Progenitor cell of endocrine pancreas (in vitro differentiated cells): ENCODE measurements at regions not wholly inside any gene's neighbourhood (a gene's known extent, or its start where the extent isn't known, plus 50 kb on each side); places are given as distances from the start of the nearest gene placed in this dataset.

Experiments used
- DNase-seq: peaks from one replicate; pipeline ENCODE4 v3.0.0; 2021; ENCODE audit warnings: low spot score; ENCODE audit not compliant: unreplicated experiment
- H3K27ac Mint-ChIP-seq: 2 replicates; pipeline ENCODE4 v1.8.0; 2021; ENCODE audit warnings: mild to moderate bottlenecking, moderate library complexity, mixed read lengths
- H3K27me3 Mint-ChIP-seq: 2 replicates; pipeline ENCODE4 v1.8.0; 2021; ENCODE audit warnings: mixed read lengths
- H3K36me3 Mint-ChIP-seq: 2 replicates; pipeline ENCODE4 v1.8.0; 2022; ENCODE audit warnings: mixed read lengths; ENCODE audit not compliant: insufficient read depth
- H3K4me1 Mint-ChIP-seq: 2 replicates; pipeline ENCODE4 v1.8.0; 2021; ENCODE audit warnings: low read depth, mixed read lengths
- H3K4me3 Mint-ChIP-seq: 2 replicates; pipeline ENCODE4 v1.8.0; 2021; ENCODE audit warnings: low read depth, mild to moderate bottlenecking, moderate library complexity, mixed read lengths
- H3K9me3 Mint-ChIP-seq: 2 replicates; pipeline ENCODE4 v1.8.0; 2021; ENCODE audit warnings: low read depth, mixed read lengths
- CTCF ChIP-seq: fragments of 200-600 bp; sonication (generic); IDR thresholded peaks from one replicate; pipeline ENCODE4 v1.5.0; 2021; ENCODE audit warnings: antibody characterized with exemption, mild to moderate bottlenecking; ENCODE audit not compliant: unreplicated experiment

GRCh38 chr2:19226386-19226785 lies 132.0 kb downstream of the OSR1 start:
- H3K36me3 Mint-ChIP-seq = no peaks in the 10 kb centered on the region
- peaks cover 14% of the 10 kb centered on the region for H3K4me1 Mint-ChIP-seq
- no peaks in the 10 kb centered on the region for H3K27me3 Mint-ChIP-seq
- H3K9me3 Mint-ChIP-seq = no peaks in the 10 kb centered on the region
- DNase-seq = no peak
- H3K27ac Mint-ChIP-seq = no peak overlapping the region
- no peak for TF ChIP-seq CTCF
- no peak overlapping the region for H3K4me3 Mint-ChIP-seq

GRCh38 chr2:19225931-19226330 lies 132.5 kb downstream of the OSR1 start:
- DNase-seq = no peak
- Mint-ChIP-seq H3K27ac (no peak overlapping the region), H3K9me3 (no peaks in the 10 kb centered on the region)

GRCh38 chr2:19225126-19225525 lies 133.3 kb downstream of the OSR1 start:
- no peaks in the 10 kb centered on the region for H3K27me3 Mint-ChIP-seq
- no peak for TF ChIP-seq CTCF
- H3K4me3 Mint-ChIP-seq = no peak overlapping the region
- H3K27ac Mint-ChIP-seq = no peak overlapping the region
- DNase-seq = no peak
- no peaks in the 10 kb centered on the region for H3K9me3 Mint-ChIP-seq
- H3K36me3 Mint-ChIP-seq = no peaks in the 10 kb centered on the region
- H3K4me1 Mint-ChIP-seq = peaks cover 14% of the 10 kb centered on the region

More at GRCh38 chr2:19225931-19226330, 132.5 kb downstream of the OSR1 start:
- no peak for TF ChIP-seq CTCF
- Mint-ChIP-seq H3K4me3 (no peak overlapping the region), H3K36me3 (no peaks in the 10 kb centered on the region), H3K27me3 (no peaks in the 10 kb centered on the region), H3K4me1 (peaks cover 14% of the 10 kb centered on the region)

- Mint-ChIP-seq H3K27me3 (no peaks in the 10 kb centered on the region), H3K4me3 (no peak overlapping the region), H3K27ac (no peak overlapping the region), H3K9me3 (no peaks in the 10 kb centered on the region), H3K36me3 (no peaks in the 10 kb centered on the region), H3K4me1 (peaks cover 14% of the 10 kb centered on the region)
- no peak for DNase-seq
- TF ChIP-seq CTCF = no peak
These were observed 133.9 kb downstream of the OSR1 start for GRCh38 chr2:19224486-19224885.

- DNase-seq = no peak
- TF ChIP-seq CTCF = no peak
- H3K9me3 Mint-ChIP-seq = no peaks in the 10 kb centered on the region
- no peak overlapping the region for H3K4me3 Mint-ChIP-seq
- no peak overlapping the region for H3K27ac Mint-ChIP-seq
- peaks cover 14% of the 10 kb centered on the region for H3K4me1 Mint-ChIP-seq
- no peaks in the 10 kb centered on the region for H3K27me3 Mint-ChIP-seq
- no peaks in the 10 kb centered on the region for H3K36me3 Mint-ChIP-seq
These were observed 134.4 kb downstream of the OSR1 start for GRCh38 chr2:19224011-19224410.
